HG03565 (cell line): ENCODE measurements at regions not wholly inside any gene's neighbourhood (a gene's known extent, or its start where the extent isn't known, plus 50 kb on each side); places are given as distances from the start of the nearest gene placed in this dataset.
"Not testable (repeated sequence)": the region's sequence is repeated elsewhere in the genome, so short reads cannot be mapped to it uniquely, and the experiment has no call there.

Source experiments
- ATAC-seq: cut with Tn5 transposase; IDR thresholded peaks from one replicate; pipeline ENCODE4 v1.9.1; 2021; ENCODE audit warnings: mild to moderate bottlenecking, moderate library complexity; ENCODE audit not compliant: unreplicated experiment

DNA sequence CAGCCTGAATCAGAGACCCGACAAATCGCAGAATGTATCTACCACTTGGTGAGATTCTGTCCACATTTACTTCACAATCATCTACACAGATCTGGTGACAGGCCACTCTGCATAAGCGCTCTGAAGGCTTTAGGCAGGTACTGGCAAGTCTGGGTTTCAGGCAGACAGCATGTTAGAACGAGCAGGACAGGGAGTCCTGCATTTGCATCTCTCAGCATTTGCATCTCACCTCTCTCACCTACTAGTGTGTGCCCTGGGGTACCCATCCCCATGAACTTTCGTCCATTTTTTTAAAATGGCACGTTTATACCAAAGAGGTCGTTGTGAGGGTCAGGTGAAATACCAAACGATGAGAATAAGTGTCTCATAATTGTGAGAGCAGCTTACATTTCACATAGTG, 108.2 kb downstream of the SPATA31A1 start:
- peak; percentile 25 for ATAC-seq

DNA sequence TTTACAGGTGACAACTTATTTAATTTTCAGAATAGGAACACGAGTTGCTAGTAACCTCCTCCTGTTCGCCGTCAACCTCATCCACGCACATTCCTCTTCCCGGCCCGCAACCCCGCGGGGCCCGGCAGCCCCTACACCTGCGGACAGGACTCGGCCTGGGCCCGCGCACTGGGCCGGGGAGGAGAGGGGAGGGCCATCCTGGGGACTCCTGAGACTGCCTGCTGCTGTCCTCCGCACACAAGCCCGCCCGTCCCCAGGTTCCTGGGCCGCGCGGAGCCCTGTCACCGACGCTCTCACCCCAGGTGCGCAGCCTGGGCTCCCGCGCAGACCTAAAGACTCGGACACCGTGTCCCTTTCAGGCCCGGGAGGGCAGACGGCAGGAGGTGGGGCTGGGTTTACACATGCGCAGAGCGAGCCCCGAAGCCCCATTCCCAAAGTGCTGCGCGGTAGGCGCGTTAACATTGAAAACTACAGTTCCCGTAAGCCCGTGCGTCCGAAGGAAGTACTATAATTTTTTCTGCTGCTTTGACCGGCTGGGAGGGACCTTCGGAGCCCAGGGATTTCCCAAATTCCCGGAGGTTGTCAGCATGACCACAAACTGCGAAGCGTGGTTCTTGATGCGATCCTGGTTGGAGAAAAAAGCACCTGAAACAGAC, 108.8 kb downstream of the SPATA31A1 start:
- peak; percentile 97 for ATAC-seq

DNA sequence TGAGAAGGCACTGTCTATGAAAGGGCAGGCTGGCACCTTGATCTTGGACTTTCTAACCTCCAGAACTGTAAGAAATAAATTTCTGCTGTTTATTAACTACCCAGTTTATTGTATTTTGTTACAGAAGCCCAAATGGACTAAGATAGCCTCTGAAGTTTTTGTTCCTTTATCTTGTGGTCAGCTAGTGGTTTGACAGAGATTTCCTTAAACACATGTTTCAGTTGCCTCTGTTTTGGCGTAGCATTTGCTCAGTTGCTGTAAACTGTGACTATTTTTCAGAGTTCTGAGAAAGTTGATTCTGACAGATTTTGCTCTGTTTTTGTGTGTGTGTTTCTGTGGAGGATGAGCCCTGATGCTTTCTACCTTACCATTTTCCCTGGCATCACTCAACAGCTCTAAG, 119.0 kb downstream of the SPATA31A1 start:
- peak; percentile 99 for ATAC-seq

DNA sequence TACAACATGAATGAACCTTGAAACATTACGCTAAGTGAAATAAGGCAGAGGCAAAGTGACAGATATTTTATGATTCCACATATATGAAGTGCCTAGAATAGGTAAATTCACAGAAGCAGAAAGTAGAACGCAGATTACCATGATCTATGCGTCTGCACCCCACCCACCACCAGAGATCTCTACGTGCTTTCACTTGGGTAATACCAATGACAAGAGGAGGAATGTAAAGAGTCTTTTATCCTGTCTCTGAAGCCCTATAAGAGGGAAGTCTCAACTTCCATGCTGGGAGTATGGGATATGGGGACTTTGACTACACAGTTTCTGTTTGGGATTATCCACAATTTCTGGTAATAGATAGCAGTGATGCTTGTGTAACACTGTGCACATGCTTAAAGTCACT, 127.6 kb downstream of the SPATA31A1 start:
- ATAC-seq, result not testable (repeated sequence)

DNA sequence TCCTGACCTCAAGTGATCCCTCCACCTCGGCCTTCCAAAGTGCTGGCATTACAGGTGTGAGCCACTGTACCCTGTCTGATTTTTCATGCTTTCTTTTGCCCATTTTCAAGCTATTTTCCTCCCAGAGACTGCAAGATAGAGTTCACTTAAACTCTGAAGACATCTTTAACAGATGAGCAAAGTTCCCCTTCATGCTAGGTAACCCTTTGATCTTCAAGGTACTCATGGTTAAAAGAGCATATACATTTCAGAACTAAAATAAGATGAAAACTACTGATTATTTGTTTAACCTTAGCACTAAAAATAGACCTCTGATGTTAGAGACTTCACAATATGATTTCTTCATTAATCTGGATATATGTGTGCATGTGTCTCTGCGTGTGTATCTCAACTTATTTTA, 128.4 kb downstream of the SPATA31A1 start:
- peak; percentile 40 for ATAC-seq

DNA sequence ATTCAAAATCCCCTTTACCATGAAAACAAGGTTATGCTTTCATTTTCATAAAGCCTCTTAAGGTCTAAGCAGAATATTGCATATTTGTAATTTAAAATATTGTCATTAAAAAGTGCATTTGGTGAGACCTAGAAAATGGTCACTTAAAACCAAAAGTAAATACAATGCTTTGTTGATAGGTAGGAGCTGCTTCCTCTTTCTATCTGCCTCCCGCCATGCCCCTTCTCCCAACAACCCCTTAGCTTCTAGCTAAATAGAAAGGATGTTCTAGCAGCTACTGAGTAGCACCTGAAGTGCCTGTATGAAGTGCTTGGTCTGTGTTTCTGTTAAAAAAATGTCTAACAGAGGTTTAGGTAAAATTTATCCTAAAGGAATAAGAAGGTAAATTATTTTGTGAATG, 128.8 kb downstream of the SPATA31A1 start:
- ATAC-seq, result peak; percentile 59

DNA sequence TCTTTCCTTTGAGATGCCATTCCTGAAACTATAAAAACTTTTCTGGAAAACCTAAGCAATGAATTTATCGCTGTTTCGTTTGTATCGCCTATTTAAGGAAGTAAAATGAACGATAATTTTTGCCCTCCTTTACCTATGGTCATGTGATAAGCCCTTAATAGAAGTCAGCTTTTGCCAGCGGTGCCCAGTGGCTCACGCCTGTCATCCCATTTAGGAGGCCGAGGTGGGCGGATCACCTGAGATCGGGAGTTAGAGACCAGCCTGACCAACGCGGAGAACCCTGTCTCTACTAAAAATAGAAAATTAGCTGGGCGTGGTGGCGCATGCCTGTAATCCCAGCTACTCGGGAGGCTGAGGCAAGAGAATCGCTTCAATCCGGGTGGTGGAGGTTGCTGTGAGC, 132.0 kb downstream of the SPATA31A1 start:
- ATAC-seq, result not testable (repeated sequence)

DNA sequence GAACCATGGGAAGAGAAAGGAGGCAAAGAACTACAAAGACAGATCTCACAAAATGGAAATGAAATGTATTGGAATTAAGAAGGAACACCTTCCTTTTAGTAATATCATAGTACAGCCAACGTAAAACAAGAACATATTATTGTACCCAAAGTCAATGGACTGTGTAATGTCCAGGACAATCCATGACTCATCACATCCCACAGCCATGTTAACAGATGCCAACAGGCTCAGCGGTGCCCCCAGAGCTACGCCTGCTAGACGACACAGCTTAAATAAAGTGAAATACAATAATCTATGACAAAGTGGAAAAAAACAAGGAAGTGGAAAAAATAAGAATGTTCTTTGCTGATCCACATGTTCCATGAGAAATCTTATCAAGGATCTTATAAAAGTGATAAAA, 140.8 kb downstream of the SPATA31A1 start:
- not testable (repeated sequence) for ATAC-seq

DNA sequence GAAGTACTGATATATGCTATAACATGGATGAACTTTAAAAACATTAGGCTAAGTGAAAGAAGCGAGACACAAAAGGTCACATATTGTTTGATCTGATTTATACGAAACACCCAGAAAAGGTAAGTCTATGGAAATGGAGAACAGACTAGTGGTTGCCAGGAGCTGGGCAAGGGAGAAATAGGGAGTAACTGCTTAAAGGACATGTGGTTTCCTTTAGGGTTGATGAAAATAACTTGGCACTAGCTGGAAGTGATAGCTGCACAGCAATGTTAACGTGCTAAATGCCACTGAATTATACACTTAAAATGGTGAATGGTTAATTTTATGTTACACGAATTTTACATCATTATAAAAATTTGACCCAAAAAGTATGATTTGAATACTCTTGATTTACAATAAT, 147.7 kb downstream of the SPATA31A1 start:
- not testable (repeated sequence) for ATAC-seq

DNA sequence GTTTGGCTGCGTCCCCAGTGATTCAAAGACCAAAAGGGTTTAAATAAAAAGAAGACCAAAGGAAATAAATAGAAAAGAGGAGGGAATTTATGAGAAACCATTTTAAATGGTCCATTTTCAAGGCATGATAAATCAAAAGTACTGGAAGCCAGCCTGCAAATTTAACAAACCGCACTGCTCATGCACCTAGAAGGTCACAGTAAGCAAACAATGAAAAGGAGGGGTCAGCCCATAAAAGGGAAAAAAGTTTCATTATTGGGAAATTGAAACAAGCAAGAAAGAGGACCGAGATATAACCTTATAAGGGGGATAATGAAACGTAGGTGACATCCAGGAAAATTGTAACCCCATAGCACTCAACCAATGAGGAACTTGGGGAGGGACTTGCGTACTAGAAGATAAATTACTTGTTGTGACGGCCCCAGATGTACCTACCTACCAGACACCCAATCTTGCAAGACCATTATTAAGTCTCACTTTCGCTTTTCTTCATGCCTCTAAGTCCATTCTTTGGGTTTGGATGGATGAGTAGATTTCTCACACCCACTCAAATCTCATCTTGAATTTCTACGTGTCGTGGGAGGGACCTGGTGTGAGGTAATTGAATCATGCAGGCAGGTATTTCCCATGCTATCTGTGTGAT, 172.0 kb downstream of the SPATA31A1 start:
- not testable (repeated sequence) for ATAC-seq

DNA sequence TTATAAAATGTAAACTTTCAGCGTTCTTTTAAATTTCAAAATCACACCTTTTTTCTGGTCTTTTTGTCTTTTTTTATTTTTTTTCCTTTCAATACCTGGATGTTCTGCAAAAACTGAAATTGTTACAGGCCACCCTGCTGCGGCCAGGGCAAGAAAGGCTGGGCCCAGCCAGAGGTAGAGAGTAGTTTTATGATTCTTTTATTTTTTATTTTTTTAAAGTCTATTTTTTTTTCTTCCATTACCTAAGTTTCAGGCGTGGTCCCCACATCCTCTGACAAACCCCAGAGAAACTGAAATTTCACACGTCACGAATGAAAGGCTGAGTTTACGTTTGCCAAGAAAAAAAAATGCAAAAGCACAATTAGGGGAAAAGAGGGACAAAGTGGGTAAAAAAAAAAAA, 177.1 kb downstream of the SPATA31A1 start:
- ATAC-seq, result not testable (repeated sequence)

DNA sequence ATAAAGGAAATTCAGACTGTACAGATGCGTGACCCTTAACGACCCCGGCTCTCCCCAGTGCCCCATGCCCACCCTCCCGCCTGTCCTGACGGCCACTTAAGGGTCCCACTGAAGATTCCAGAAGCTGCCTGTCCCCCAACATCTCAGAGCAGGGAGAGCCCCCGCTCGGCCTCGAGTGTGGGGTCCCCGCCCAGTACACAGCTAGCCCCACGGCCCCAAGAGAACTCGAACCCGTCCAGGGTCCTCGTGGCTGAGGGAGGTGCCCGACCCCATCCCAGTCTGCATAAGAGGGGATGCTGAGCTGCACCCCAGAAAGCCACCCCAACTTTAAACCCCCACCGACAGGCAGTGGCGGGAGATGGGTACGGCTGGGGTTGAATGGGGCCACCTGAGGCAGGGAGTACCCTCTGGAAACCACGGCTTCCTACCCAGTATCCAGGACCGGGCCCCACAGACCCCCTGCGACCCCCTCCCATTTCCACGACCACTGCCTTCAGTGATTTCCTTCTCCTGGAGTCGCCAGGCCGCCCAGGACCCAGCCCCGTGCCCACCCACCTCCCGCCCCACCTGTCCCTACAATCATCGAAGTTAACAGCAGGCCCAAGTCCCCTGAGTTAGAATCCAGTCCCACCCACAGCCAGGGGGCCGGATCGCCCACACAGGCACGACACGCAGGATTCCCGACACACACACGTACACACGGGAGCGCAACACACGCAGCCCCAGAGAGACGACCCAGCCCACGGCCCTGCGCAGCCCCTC, 177.7 kb downstream of the SPATA31A1 start:
- not testable (repeated sequence) for ATAC-seq

DNA sequence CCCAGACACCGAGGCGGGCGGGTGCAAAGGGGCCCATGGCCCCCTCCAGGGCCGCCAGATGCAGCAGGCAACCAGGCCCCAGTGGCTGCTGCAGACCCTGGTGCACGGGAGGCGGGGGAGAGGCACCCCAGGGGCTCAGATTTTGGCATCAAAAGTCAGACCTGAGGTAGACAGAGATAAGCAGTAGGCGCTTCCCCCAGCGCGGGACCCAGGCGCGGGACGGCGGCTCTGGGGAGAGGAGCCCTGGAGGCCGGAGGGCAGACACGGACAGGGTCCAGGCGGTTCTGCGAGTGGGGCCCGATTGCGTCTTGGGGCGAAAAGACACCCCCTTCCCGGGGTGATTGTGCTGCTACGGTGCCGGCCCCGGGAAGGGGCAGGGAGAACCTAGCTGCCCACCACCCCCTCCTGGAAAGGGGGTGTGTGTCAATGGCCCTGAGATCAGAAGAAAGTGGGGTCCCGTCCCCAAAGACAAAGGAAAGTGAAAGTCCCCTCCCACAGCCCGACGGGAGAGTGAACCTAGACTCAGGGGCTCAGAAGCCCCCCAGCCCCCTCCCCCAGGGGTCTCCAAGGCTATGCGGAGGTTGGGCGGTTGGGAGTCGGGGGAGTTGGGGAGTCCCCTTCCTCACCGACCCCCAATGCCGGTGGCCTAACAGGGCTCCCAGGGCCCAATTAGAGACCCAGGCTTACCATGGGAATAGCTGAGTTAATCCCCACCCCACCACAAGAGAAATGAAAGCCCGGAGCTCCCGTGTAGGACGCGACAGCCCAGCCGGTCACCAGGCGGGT, 178.5 kb downstream of the SPATA31A1 start:
- ATAC-seq, result not testable (repeated sequence)

DNA sequence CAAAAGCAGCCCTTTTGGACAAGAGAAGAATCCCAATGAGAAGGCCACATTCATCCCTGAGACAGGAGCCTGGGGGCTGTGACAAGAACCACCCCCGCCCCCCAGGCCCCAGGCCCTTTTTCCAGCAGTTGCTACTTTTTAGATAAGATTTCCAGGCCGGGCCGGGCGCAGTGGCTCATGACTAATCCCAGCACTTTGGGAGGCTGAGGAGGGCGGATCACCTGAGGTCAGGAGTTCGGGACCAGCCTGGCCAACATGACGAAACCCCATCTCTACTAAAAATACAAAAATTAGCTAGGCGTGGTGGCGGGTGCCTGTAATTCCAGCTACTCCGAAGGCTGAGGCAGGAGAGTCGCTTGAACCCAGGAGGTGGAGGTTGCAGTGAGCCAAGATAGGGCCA, 179.4 kb downstream of the SPATA31A1 start:
- not testable (repeated sequence) for ATAC-seq

DNA sequence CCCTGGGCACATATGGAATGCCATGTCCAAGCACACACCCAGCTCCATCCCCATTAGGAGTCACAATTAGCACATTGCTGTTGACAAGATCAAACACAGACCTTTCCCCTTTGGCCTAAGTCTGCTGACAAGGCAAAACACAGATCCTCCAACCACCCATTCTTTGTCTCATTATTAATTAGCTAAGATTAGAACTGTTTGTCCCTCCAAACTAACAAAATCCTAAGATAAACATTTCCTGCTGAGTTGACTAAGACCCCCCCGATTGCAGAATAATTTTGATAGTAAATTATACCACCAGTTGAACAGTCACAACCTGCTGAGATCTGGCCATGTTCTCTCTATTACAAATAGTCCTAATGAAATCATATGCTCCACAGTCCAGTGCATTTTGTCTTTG, 186.7 kb downstream of the SPATA31A1 start:
- ATAC-seq, result not testable (repeated sequence)

DNA sequence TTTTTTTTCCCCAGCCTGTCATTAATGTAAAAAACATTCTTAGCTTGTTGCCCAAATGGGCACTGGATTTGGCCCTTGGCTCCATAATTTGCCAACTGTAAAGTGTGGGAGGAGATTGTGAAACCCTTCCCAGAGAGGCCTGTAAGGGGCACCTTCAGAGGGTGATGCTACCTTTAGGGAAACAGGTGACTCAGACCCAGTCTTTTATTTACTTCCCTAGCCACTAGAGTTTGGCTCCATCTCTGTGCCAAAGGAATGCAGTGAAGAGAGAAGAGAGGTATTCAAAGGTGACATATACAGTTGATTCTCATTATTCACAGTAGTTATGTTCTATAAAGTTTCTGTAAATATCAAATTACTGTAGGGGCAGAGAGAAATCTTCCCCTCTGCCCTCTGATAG, 189.6 kb downstream of the SPATA31A1 start:
- ATAC-seq, result not testable (repeated sequence)

DNA sequence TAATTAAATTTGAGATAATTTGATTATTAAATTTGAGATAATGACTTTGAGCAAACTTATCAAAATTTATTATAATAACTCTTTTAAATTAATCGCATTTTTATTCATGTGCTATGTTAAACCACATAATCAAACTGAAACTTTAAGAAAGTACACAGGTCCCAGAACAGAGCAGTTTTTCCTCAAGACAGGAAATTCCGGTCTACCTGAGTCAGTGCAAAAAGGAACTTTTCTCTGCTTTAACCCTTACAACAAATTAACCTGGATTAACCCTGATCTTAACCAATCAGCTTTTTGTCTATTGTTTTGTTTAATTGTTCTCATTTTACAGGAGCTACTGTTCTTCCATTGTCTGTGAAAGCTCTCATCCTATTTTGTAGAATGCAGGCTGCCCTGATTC, 195.1 kb downstream of the SPATA31A1 start:
- not testable (repeated sequence) for ATAC-seq

DNA sequence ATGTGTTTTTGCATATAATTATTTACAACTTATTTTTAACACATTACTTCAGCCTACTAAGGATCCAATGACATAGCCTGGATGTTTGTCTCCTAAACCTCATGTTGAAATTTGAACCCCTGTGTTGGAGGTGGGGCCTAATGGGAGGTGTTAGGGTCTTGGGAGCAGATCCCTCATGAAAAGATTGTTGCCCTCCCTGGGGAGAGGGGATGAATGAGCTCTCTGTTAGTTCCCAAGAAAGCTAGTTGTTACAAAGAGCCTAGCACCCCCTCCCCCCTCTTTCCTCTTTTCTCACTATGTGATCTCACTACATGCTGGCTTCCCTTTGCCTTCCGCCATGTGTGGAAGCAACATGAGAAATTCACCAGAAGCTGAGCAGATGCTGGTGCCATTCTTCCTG, 196.1 kb downstream of the SPATA31A1 start:
- not testable (repeated sequence) for ATAC-seq

DNA sequence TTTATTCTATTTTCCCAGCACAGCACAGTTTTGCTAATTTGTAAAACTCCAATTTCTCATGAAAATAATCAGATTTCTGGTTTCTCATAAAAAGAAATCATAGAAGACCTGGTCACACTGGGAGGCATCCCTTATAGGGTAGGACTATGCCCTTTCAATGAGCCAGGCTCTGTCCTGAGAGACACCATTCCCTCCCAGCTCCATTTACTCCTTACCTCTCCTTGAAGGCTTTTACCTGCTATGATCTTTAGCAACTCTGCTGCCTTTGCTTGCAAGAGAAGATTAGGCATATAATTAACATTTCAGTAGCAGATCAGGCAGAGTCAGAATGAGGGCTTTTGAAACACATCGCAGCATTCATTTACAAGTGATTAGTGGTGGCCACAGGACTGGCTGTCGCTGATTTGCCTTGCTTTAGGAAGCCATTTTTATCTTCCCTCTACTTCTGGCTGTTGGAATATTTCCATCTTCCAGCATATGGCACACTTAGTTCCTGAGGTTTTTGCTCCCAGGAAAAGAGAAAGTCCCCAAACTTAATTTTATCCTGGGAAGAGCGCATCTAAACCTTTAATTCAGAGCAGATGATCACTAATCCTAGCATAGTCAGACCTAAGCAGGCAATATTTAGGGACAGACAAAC, 196.9 kb downstream of the SPATA31A1 start:
- ATAC-seq, result not testable (repeated sequence)

DNA sequence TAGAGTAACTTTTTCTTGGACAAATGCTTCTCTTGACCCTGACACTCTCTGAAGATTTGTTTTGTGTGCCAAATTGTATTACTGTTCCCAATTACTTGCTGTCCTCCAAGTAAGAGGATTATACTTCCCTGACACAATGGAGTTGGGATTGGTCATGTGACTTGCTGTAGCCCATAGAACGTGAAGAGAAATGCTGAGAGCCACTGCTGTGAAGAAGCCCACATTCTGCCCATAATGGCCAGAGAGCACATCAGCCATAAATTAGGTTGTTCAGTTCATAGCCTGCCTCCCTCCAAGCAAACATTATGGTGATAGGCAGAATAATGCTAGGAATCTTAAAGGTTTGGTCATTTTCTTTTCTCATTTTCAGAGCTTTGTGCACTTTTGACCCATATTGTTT, 198.9 kb downstream of the SPATA31A1 start:
- ATAC-seq, result not testable (repeated sequence)

DNA sequence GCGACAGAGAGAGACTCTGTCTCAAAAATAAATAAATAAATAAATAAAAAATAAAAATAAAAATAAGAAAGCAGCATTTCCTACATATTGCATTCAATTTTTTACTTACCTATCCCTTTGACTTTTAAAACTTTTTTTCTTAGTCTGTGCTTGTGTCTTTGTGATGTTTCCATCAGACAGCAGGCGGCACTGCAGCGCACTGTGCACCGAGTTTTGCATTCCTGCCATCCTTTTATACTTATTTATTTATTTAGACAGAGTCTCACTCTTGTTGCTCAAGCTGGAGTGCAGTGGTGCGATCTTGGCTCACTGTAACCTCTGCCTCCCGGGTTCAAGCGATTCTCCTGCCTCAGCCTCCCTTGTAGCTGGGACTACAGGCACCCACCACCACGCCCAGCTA, 203.9 kb downstream of the SPATA31A1 start:
- ATAC-seq, result not testable (repeated sequence)
